Lung (tissue), 11 donors: ENCODE measurements at regions not wholly inside any gene's neighbourhood (a gene's known extent, or its start where the extent isn't known, plus 50 kb on each side); places are given as distances from the start of the nearest gene placed in this dataset.

Experiments
- ATAC-seq: fragments of 200-7000 bp; cut with Tn5 transposase; one replicate; pipeline ENCODE4 v1.9.1; 2020; ENCODE audit warnings: moderate number of reproducible peaks; ENCODE audit not compliant: insufficient read depth, low FRiP score
- DNase-seq, 3 donors: peaks; one replicate each; pipeline ENCODE4 v3.0.0-alpha.2; 2013 to 2017
- H3K27ac ChIP-seq, 2 donors: one replicate each; pipeline ENCODE4 v1.5.1; 2013; ENCODE audit warnings: mild to moderate bottlenecking in 2 of 2, moderate library complexity in 2 of 2, control low read depth in 1 of 2, inconsistent platforms in 1 of 2, low read depth in 1 of 2, low read length in 1 of 2
- H3K27me3 ChIP-seq, 3 donors: one replicate each; pipeline ENCODE4 v1.5.1; 2013; ENCODE audit warnings: low read length in 2 of 3; ENCODE audit not compliant: control insufficient read depth in 3 of 3, insufficient read depth in 3 of 3
- H3K36me3 ChIP-seq, 4 donors: one replicate each; pipeline ENCODE4 v1.5.1; 2013; ENCODE audit warnings: low read length in 4 of 4, mild to moderate bottlenecking in 1 of 4, moderate library complexity in 1 of 4; ENCODE audit not compliant: control insufficient read depth in 4 of 4, insufficient read depth in 4 of 4
- H3K4me1 ChIP-seq, 5 donors: one replicate each; pipeline ENCODE4 v1.5.1; 2013; ENCODE audit warnings: low read length in 5 of 5, mild to moderate bottlenecking in 2 of 5, moderate library complexity in 1 of 5; ENCODE audit not compliant: control insufficient read depth in 5 of 5, insufficient read depth in 5 of 5
- H3K4me3 ChIP-seq: one replicate; pipeline ENCODE4 v1.5.1; 2013; ENCODE audit warnings: mild to moderate bottlenecking, control low read depth, moderate library complexity
- H3K9ac ChIP-seq, 2 donors: one replicate each; pipeline ENCODE4 v1.5.1; 2013; ENCODE audit warnings: low read length in 2 of 2, control low read depth in 1 of 2; ENCODE audit not compliant: insufficient read depth in 1 of 2
- H3K9me3 ChIP-seq, 4 donors: one replicate each; pipeline ENCODE4 v1.5.1; 2013; ENCODE audit warnings: low read length in 3 of 4, mild to moderate bottlenecking in 1 of 4, moderate library complexity in 1 of 4; ENCODE audit not compliant: control insufficient read depth in 4 of 4, insufficient read depth in 3 of 4
- CTCF ChIP-seq: IDR thresholded peaks from 2 replicates; pipeline ENCODE4 v1.5.1; 2012; ENCODE audit warnings: mild to moderate bottlenecking; ENCODE audit errors: control extremely low read depth, extremely low read depth
- WGBS, 2 donors: extraction: QIAGEN DNeasy Blood & Tissue Kit; methylation state at CpG; one replicate each; pipeline ENCODE4 v1.1.7; 2013; 5-methylcytosine and 5-hydroxymethylcytosine counted together
- donor health status: control.
- donor health status: control.
- donor health status: Bipolar disorder and iron deficiency.
- donor health status: healthy.
- donor health status: DM: yes; HTN: yes; CAD: no.

DNA sequence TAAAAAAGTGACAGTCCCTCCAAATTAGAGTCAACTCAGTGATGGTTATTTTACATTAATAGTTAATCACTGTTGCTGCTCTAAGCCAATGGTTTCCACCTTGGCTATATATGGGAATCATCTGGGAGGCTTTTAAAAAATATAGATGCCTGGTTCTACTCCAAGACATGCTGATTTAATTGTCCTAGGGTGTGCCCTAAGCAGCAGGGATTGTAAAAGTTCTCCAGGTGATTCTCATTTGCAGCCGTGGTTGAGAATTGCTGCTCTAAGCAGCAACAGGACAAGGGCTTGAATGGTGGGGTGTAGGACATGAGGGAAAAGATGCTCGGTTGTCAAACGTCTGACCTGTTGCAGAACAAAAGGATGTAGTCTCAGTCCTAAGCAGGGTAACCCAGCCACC is 405.1 kb upstream of the MCTP2 start:
- Histone ChIP-seq H3K4me1 (peaks cover 0 to 5% (median 0%) of the 10 kb centered on the region in 5 donors), H3K4me3 (no peak overlapping the region), H3K9ac (no peak overlapping the region), H3K27me3 (no peaks in the 10 kb centered on the region), H3K27ac (no peak overlapping the region), H3K9me3 (no peaks in the 10 kb centered on the region), H3K36me3 (no peaks in the 10 kb centered on the region)
- TF ChIP-seq CTCF = no peak
- DNase-seq (no peak), ATAC-seq (no peak)
- WGBS, 2 donors = 81 to 84% methylated on average over 3 of the region's 3 CpGs

GRCh38 chr15:93825682-93826081 is 405.7 kb upstream of the MCTP2 start:
- 49 to 67% methylated on average over 4 of the region's 4 CpGs for WGBS, 2 donors

DNA sequence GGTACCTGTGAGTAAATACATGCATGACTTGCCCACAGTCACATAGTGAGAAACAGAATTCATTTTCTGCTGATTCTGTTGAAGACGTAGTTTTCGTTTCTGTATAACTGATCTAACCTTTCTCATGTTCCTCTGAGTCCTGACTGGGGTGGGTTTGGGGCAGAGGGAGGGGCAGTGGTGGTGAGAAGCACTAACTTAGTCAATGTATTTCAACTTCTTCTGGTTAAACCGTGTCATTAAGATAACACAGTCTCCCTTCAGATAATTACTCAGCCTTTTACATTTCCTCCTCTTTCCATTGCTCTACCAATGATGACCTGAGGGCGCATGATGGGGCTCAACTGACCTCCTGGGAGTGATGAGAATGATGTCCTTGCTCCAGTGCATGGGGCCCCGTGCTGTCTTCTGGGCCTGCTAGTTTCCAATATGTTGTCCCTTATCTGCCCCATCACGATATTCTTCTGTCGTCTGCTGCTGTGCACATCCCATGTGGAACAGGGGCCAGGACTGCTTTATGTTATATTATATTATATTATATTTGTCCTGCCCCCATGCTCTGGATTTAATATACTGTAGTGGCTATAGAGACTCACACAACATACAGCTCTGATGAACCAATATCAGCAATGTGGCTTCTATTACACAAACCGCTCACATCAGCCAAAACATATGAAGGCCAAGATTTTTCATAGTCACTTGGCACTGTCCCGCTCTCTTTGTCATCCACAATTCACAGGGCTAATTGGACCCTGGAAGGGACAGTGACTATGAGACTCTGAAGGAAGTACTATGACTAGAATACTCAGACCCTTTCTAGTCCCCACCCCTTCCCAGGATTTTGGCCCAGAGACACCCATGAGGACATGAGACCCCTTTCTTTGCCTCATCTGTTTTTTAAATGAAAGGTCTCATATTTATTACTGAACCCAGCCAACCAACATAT is 407.1 kb upstream of the MCTP2 start:
- H3K4me3 ChIP-seq = no peak overlapping the region

More at GRCh38 chr15:93825682-93826081, 405.7 kb upstream of the MCTP2 start:
- ATAC-seq (no peak), DNase-seq (no peak)
- Histone ChIP-seq H3K27me3 (no peaks in the 10 kb centered on the region), H3K9ac (no peak overlapping the region), H3K9me3 (no peaks in the 10 kb centered on the region), H3K36me3 (no peaks in the 10 kb centered on the region), H3K27ac (no peak overlapping the region), H3K4me1 (peaks cover 0 to 7% (median 0%) of the 10 kb centered on the region in 5 donors), H3K4me3 (no peak overlapping the region)
- no peak for TF ChIP-seq CTCF

More for the DNA sequence above, 407.1 kb upstream of the MCTP2 start:
- Histone ChIP-seq H3K27me3 (no peaks in the 10 kb centered on the region), H3K36me3 (no peaks in the 10 kb centered on the region), H3K9me3 (no peaks in the 10 kb centered on the region), H3K9ac (no peak overlapping the region), H3K4me1 (peaks cover 0 to 18% (median 0%) of the 10 kb centered on the region in 5 donors), H3K27ac (no peak overlapping the region)
- DNase-seq = peak in 2 of 3 donors; percentile 6 to 60
- no peak for ATAC-seq
- no peak for TF ChIP-seq CTCF
- WGBS, 2 donors = 85 to 89% methylated on average over 9 of the region's 9 CpGs
